ENCODE measurements at regions not wholly inside any gene's neighbourhood (a gene's known extent, or its start where the extent isn't known, plus 50 kb on each side); places are given as distances from the start of the nearest gene placed in this dataset.
A peak's percentile ranks its signal among the peaks of the same experiment; 100 is the strongest.

- DNase-seq = no peak
Observed at GRCh38 chr2:145076085-145076484, 556.2 kb upstream of the ZEB2 start.

- no peak for DNase-seq
Observed at GRCh38 chr2:145075454-145076062, 555.6 kb upstream of the ZEB2 start.

- no peak for DNase-seq
Observed at GRCh38 chr2:145070703-145071102, 550.8 kb upstream of the ZEB2 start.

- DNase-seq = no peak
Observed at GRCh38 chr2:145068509-145068908, 548.6 kb upstream of the ZEB2 start.

DNA sequence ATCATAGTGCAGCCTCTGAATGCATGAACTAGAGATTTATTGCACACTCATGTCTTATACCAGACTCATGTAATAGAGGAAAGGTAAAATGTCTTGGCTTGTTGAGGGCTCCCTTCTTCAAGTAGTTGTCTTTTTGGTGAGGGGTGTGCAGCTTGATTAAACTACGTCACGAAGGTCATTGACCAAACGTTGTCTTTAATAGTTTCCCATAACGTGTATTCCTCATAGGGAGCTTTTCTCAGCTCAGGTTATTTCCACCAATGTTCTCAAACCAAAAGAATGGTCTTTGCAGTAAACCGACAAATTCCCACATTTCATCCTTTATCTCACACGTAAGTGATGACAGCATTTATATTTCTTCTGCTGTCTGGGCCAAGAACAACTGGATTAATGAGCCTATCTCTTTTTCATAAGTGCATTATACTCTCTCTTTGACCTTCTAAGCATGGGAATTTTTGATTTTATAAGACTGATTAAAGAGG lies 547.7 kb upstream of the ZEB2 start:
- no peak for DNase-seq

DNA sequence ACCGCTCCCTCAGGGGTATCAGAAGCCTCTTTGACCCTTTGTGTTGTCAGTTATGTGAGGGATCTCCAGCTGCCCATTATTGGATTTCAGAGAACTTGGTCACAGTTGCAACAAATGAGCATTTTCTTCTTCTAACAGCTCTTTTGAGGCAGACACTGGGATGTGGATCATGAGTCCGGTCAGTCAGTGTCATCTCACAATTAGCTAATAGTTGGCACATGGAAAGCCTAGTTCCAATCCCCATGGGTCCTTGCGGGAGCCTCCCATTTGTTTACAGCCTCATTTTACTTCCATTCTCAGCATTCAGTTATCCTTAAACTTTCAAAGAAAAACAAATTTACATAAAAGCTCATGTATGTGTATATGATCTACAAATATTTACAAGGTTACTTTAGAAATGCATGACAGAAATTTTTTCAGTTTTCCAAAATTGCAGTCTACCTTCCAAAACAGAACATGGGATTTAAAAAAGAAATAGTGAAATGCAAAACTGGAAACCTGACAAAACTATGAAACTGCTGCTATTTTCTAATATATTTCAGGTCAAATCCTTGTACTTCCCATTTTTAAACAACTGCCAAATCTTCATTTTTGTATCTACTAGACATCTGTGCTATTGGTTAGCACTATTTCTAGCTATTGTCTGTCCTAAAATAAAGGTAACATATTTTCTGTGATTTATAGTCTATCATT lies 547.1 kb upstream of the ZEB2 start:
- DNase-seq = no peak

- DNase-seq = no peak
Observed at GRCh38 chr2:145066151-145066661, 546.3 kb upstream of the ZEB2 start.

- DNase-seq = no peak
Observed at GRCh38 chr2:145065342-145065741, 545.4 kb upstream of the ZEB2 start.

DNA sequence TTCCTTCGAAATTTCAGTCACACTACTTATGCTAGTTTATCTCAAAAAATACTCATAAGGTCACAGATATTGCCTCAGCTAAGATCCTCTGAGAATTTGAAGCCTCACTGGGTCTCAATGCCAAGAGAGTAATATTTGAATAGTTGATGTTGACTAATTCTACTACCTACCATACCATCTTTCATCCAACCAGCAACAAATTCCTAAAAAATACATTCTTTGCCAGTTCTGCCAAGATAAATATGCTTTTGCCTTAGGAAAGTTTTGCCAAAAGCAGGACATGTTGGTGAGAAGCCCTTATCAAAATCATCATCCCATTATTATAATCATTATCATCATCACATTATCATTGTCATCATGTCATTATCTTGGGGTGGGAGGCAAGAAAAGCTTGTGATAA lies 544.6 kb upstream of the ZEB2 start:
- no peak for DNase-seq

DNA sequence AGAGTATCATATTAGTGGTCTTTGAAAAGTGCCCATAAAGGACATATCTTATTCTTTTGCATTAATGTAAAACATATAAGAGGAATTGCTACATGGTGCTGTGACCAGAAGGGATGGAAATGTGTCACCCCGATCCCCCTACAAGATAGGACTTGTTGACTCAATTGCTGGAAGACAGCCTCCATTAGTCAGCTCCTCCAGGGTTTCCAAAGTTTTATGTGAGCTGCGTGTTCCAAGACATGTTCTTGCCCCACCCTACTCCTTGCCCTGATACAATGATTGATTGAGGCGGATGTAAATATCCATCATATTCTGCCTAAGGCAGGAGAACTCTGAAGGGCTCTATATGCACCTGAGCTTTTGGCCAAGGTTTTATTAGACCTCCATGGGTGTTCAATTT lies 541.0 kb upstream of the ZEB2 start:
- no peak for DNase-seq

GRCh38 chr2:145059914-145060313 lies 540.0 kb upstream of the ZEB2 start:
- no peak for DNase-seq

DNA sequence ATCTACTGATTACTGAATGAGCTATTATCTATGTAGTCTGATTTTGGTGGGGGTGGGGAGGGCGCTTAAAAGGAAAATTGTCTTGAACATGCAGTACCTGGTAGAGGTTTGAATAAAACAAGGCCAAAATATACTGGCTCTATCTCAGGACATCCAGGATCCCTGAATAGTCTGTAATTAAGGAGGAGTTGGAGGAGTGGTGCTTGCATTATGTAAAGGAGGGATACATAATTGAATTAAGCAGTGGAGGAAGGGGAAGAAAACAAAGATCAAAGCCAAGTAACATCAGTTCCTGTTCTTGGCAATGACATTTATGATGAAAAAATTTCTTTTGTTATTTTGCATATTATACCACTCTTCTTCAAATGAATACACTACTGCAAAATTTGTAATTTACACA lies 539.4 kb upstream of the ZEB2 start:
- DNase-seq = no peak

DNA sequence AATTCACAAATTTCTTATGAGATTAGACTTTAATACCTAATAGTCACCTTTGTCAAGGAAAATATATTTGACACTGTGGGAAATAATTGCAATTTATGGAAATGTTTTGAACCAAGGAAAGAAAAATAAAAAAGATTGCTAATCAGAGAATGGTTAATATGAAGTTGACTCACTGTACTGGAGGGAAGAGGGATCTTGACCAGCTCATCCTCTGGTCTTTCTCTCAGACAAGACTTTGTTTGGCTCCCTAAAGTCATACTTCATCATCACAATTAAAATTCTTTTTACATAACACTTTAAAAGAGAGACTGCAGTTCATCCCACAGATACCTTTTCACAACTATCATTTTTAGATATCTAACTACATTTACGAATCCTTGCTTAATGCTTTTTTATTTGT lies 538.5 kb upstream of the ZEB2 start:
- no peak for DNase-seq

DNA sequence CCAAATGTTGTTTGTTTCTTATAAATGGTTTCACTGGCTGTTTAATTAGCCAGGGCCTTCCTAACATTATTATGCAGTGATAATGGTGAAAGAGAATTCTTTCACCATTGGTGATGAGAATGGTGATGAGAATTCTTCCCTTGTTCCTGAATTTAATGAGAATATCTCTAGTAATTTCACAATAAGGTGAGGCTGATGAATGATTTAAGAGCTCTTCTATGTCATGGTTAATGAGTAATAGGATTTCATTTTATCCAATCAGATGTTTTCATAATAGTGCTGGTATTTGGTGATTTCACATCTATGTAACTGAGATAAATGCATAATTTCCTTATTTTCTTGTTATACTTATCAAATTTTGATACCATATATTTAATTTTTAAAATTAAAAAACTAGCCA lies 535.7 kb upstream of the ZEB2 start:
- no peak for DNase-seq

GRCh38 chr2:145050134-145050533 lies 530.2 kb upstream of the ZEB2 start:
- DNase-seq = no peak

GRCh38 chr2:145049475-145049874 lies 529.6 kb upstream of the ZEB2 start:
- DNase-seq = no peak

DNA sequence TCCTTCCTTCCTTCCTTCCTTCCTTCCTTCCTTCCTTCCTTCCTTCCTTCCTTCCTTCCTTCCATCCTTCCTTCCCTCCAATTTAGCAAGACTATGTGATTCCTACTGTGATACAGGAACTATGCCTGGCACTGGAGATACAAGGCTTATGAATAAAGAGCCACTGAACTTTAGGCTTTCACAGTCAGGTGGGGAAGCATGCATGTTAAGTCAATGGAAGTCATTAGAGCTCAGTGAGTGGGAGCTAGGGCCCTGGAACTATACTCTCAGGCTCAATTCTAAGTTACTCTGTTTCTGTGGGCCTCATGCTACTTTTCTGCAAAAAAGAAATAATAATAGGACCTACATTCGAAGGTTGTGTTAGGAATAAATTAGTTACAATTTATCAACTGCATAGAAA lies 527.6 kb upstream of the ZEB2 start:
- no peak for DNase-seq

GRCh38 chr2:145044491-145044890 lies 524.6 kb upstream of the ZEB2 start:
- DNase-seq = no peak

DNA sequence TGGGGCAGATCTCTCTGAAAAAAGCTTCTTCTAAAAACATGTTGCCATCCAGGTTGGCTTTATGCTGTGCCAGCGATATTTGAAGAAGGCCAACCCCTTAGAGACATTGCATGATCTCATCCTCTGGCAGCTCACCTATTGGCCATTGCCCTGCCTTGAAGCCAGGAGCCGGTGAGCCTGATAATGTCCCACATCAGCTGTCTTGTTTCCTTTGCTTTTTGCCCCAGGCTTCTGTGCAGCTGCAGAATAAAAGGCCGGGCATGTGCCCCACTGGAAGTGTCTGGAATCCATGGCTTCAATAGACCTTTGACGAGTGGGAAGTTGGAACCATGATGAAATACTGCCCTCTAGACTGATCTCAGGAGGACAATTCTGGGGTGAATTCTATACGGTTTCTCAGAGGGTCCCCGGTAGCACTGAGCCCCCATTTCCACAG lies 523.5 kb upstream of the ZEB2 start:
- DNase-seq = peak; percentile 8

GRCh38 chr2:145041706-145042105 lies 521.8 kb upstream of the ZEB2 start:
- DNase-seq = no peak

DNA sequence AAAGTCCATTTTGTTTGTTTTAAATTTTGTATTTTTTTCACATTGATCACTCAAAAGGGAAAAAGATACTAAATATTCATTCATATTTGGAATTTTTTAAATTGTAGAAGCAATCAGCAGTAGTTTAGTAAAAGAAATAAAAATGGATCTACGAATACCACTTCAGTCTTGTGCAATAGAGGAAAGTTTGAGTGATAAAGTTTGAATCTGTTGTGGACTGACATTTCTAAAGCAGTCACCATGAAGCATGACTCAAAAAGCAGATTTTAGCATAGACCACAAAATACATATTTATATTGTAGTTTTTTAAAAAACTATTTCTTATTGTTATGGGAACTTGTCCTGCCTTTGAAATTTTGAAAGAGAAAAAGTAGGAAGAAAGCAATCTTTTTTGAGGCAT lies 520.5 kb upstream of the ZEB2 start:
- DNase-seq = no peak

- no peak for DNase-seq
Observed at GRCh38 chr2:145038041-145038525, 518.2 kb upstream of the ZEB2 start.

DNA sequence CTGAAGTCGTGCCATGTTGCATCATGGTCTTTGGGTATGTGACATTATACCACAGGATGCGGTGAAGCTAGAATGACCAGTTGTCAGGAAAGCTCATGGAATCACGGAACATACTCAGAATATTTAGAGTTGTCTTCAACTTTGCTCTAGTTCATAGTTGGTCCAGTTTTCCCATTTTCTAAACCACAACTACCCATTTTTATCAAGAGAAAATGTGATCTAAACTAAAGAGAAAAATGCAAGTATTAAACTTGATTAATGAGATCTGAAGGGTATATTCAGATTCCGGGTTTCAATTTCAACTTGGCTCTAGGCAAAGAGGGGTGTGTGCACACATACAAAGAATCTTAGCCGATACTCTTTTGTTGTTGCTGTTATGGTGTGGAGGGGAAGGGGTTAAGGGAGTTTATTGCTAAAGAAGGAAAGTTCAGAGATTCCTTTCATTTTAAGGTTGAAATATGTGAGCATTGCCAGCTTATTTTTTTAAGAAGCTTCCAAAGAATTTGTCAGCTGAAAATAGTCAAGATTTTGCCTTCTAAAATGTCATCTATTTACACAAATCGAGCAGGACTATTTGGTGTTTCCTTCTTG lies 516.6 kb upstream of the ZEB2 start:
- no peak for DNase-seq

DNA sequence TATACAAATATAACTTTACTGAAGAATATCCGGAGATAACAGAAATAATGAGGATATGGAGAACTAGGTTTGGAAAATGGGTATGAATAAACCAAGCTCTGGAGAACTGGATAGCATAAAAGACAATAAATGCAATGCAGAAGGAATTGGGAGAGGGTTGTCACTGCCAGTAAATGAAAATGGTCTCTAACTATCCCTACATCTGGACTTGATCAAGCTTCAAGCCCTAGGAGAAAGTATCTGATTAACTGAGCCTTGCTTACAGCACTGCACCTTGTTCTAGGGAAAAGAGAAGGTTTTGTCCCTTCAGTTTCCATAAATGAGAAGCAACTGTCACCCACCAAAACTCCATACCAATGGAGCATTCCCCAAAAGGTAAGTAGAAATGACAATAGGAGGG lies 514.6 kb upstream of the ZEB2 start:
- no peak for DNase-seq
